ENCODE measurements at regions not wholly inside any gene's neighbourhood (a gene's known extent, or its start where the extent isn't known, plus 50 kb on each side); places are given as distances from the start of the nearest gene placed in this dataset.

- Histone ChIP-seq H3K9me1 (ENCODE audit: control insufficient read depth, extremely low read depth, insufficient read depth, low read length) (no peaks in the 10 kb centered on the region), H2AFZ (ENCODE audit: control insufficient read depth, low read length) (no peak overlapping the region), H3K4me1 (ENCODE audit: control insufficient read depth, extremely low read depth, insufficient read depth, low read length) (no peaks in the 10 kb centered on the region), H4K20me1 (ENCODE audit: control insufficient read depth, extremely low read depth, insufficient read depth, low read length) (no peaks in the 10 kb centered on the region), H3K79me2 (ENCODE audit: control insufficient read depth, insufficient read depth, low read length) (no peaks in the 10 kb centered on the region), H3K27ac (ENCODE audit: control insufficient read depth, insufficient read depth, low read length) (no peak overlapping the region), H3K4me3 (ENCODE audit: control insufficient read depth in 2 of 3, extremely low read depth in 1 of 3, insufficient read depth in 2 of 3, low read depth in 1 of 3, low read length in 3 of 3) (no peak overlapping the region), H3K9me3 (ENCODE audit: control insufficient read depth, low read depth, low read length) (no peaks in the 10 kb centered on the region), H3K4me2 (ENCODE audit: control insufficient read depth, extremely low read depth, insufficient read depth, low read depth, low read length) (no peak overlapping the region), H3K27me3 (ENCODE audit: control insufficient read depth, extremely low read depth, insufficient read depth, low read length) (no peaks in the 10 kb centered on the region), H3K36me3 (ENCODE audit: control insufficient read depth in 2 of 2, extremely low read depth in 1 of 2, insufficient read depth in 2 of 2, low read length in 2 of 2) (no peaks in the 10 kb centered on the region), H3K9ac (ENCODE audit: control insufficient read depth, extremely low read depth, insufficient read depth, low read length) (no peak overlapping the region)
- dilution Hi-C loops (cut with MboI; ENCODE audit: extremely low pct_ligation_motif_present, low sequenced_read_pairs), result no loop called here
- FAIRE-seq (no peak), DNase-seq (ENCODE audit: low read depth, low spot score) (no peak)
- no peak for TF ChIP-seq CTCF (optimal IDR thresholded peaks at IDR 0.05 in 1 of 3, IDR thresholded peaks at IDR 0.05 in 1 of 3, conservative IDR thresholded peaks at IDR 0.05 in 1 of 3; ENCODE audit: extremely low read depth in 1 of 3, insufficient read depth in 2 of 3, low read length in 3 of 3)
- TF ChIP-seq EZH2 (IDR thresholded peaks at IDR 0.05; ENCODE audit: low read length), result no peak
Measured at GRCh38 chr9:103410059-103410458, 414.9 kb downstream of the CYLC2 start.

GRCh38 chr9:103427696-103428095 lies 432.6 kb downstream of the CYLC2 start:
- DNase-seq (ENCODE audit: low read depth, low spot score) (no peak), FAIRE-seq (no peak)
- Histone ChIP-seq H3K4me2 (ENCODE audit: control insufficient read depth, extremely low read depth, insufficient read depth, low read depth, low read length) (no peak overlapping the region), H3K9me3 (ENCODE audit: control insufficient read depth, low read depth, low read length) (no peaks in the 10 kb centered on the region), H3K27ac (ENCODE audit: control insufficient read depth, insufficient read depth, low read length) (no peak overlapping the region), H3K4me3 (ENCODE audit: control insufficient read depth in 2 of 3, extremely low read depth in 1 of 3, insufficient read depth in 2 of 3, low read depth in 1 of 3, low read length in 3 of 3) (no peak overlapping the region), H3K36me3 (ENCODE audit: control insufficient read depth in 2 of 2, extremely low read depth in 1 of 2, insufficient read depth in 2 of 2, low read length in 2 of 2) (no peaks in the 10 kb centered on the region), H3K27me3 (ENCODE audit: control insufficient read depth, extremely low read depth, insufficient read depth, low read length) (no peaks in the 10 kb centered on the region), H2AFZ (ENCODE audit: control insufficient read depth, low read length) (no peak overlapping the region), H3K9me1 (ENCODE audit: control insufficient read depth, extremely low read depth, insufficient read depth, low read length) (no peaks in the 10 kb centered on the region), H3K4me1 (ENCODE audit: control insufficient read depth, extremely low read depth, insufficient read depth, low read length) (no peaks in the 10 kb centered on the region), H4K20me1 (ENCODE audit: control insufficient read depth, extremely low read depth, insufficient read depth, low read length) (no peaks in the 10 kb centered on the region), H3K79me2 (ENCODE audit: control insufficient read depth, insufficient read depth, low read length) (no peaks in the 10 kb centered on the region), H3K9ac (ENCODE audit: control insufficient read depth, extremely low read depth, insufficient read depth, low read length) (no peak overlapping the region)
- TF ChIP-seq EZH2 (IDR thresholded peaks at IDR 0.05; ENCODE audit: low read length), result no peak
- dilution Hi-C loops (cut with MboI; ENCODE audit: extremely low pct_ligation_motif_present, low sequenced_read_pairs), result no loop called here

GRCh38 chr9:103430469-103430868 lies 435.3 kb downstream of the CYLC2 start:
- no peak for FAIRE-seq
- no peaks in the 10 kb centered on the region for H3K9me1 ChIP-seq (ENCODE audit: control insufficient read depth, extremely low read depth, insufficient read depth, low read length)

More at GRCh38 chr9:103430469-103430868, 435.3 kb downstream of the CYLC2 start:
- Histone ChIP-seq H3K9ac (ENCODE audit: control insufficient read depth, extremely low read depth, insufficient read depth, low read length) (no peak overlapping the region), H3K4me2 (ENCODE audit: control insufficient read depth, extremely low read depth, insufficient read depth, low read depth, low read length) (no peak overlapping the region), H3K36me3 (ENCODE audit: control insufficient read depth in 2 of 2, extremely low read depth in 1 of 2, insufficient read depth in 2 of 2, low read length in 2 of 2) (no peaks in the 10 kb centered on the region), H3K27me3 (ENCODE audit: control insufficient read depth, extremely low read depth, insufficient read depth, low read length) (no peaks in the 10 kb centered on the region), H3K4me1 (ENCODE audit: control insufficient read depth, extremely low read depth, insufficient read depth, low read length) (no peaks in the 10 kb centered on the region), H3K27ac (ENCODE audit: control insufficient read depth, insufficient read depth, low read length) (no peak overlapping the region), H2AFZ (ENCODE audit: control insufficient read depth, low read length) (no peak overlapping the region), H3K4me3 (ENCODE audit: control insufficient read depth in 2 of 3, extremely low read depth in 1 of 3, insufficient read depth in 2 of 3, low read depth in 1 of 3, low read length in 3 of 3) (no peak overlapping the region), H3K9me3 (ENCODE audit: control insufficient read depth, low read depth, low read length) (no peaks in the 10 kb centered on the region), H3K79me2 (ENCODE audit: control insufficient read depth, insufficient read depth, low read length) (no peaks in the 10 kb centered on the region), H4K20me1 (ENCODE audit: control insufficient read depth, extremely low read depth, insufficient read depth, low read length) (no peaks in the 10 kb centered on the region)
- DNase-seq (ENCODE audit: low read depth, low spot score), result no peak
- dilution Hi-C loops (cut with MboI; ENCODE audit: extremely low pct_ligation_motif_present, low sequenced_read_pairs), result no loop called here
- TF ChIP-seq CTCF (optimal IDR thresholded peaks at IDR 0.05 in 1 of 3, IDR thresholded peaks at IDR 0.05 in 1 of 3, conservative IDR thresholded peaks at IDR 0.05 in 1 of 3; ENCODE audit: extremely low read depth in 1 of 3, insufficient read depth in 2 of 3, low read length in 3 of 3), result no peak
- TF ChIP-seq EZH2 (IDR thresholded peaks at IDR 0.05; ENCODE audit: low read length), result no peak

Measured in keratinocyte (primary cell).